NCI-H524 treated with DMSO at 0.1 percent for 48 hours (cell line): ENCODE measurements at regions not wholly inside any gene's neighbourhood (a gene's known extent, or its start where the extent isn't known, plus 50 kb on each side); places are given as distances from the start of the nearest gene placed in this dataset.

Experiments
- DNase-seq: peaks from one replicate; lab custom pipeline; 2025; lab: John Stamatoyannopoulos, UW

DNA sequence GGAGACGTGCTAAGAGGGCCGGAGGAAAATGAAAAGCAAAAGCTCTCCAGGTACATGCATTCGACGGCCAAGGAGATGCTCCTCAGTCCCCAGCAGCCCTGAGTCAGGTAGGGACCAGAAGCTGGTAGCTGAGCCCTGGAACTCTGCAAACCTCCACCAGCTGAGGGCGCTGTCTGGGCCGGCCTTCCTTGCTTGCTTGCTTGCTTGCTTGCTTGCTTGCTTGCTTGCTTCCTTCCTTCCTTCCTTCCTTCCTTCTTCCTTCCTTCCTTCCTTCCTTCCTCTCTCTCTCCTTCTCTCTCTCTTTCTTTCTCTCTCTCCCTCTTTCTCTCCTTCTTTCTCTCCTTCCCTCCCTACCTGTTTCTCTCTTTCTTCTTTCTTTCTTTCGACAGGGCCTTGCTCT, 94.6 kb upstream of the RASGRF1 start:
- DNase-seq, result no peak

- peak; percentile 27 for DNase-seq
Observed at GRCh38 chr15:79184465-79184892, 93.9 kb upstream of the RASGRF1 start.

GRCh38 chr15:79180318-79180717, 89.7 kb upstream of the RASGRF1 start:
- no peak for DNase-seq

DNA sequence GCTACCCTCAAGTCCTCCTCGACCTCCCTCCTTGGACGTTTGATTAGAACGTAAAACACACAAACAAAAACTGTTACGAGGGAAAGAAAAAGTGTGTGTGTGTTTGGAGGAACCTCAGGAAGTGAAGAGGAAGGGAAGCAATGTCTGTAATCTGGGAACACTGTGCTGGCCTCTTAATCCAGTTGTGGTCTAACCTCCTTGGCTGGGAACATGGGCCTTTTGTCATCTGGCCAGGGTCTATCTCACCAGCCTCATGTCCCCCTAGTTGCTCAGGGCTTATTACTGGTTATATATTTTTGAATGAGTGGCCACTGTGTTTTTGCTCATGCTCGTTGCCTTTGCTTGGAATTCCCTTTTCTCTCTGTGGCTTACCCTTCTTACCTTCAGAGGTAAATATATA, 89.0 kb upstream of the RASGRF1 start:
- no peak for DNase-seq

GRCh38 chr15:79179108-79179561, 88.6 kb upstream of the RASGRF1 start:
- DNase-seq, result no peak

DNA sequence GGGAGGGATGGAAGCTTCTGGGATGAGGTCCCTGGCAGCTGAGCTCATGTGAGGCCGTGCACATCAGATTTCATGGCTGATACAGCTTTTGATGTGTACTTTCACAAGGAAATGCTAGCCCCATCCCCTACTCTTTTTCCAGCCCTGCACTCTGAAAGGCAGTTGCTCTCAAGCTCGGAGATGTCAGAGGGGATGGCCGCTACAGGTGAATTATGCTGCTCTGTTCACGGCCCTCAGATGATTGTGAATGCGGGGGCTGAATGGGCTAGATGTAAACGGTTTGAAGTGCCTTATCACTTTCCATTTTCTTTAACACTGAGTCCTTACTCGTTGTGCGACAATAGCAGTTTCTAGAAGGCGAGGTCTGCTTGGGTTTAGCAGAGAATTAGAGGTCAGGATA, 88.0 kb upstream of the RASGRF1 start:
- DNase-seq, result no peak

GRCh38 chr15:79176151-79176550, 85.6 kb upstream of the RASGRF1 start:
- no peak for DNase-seq

DNA sequence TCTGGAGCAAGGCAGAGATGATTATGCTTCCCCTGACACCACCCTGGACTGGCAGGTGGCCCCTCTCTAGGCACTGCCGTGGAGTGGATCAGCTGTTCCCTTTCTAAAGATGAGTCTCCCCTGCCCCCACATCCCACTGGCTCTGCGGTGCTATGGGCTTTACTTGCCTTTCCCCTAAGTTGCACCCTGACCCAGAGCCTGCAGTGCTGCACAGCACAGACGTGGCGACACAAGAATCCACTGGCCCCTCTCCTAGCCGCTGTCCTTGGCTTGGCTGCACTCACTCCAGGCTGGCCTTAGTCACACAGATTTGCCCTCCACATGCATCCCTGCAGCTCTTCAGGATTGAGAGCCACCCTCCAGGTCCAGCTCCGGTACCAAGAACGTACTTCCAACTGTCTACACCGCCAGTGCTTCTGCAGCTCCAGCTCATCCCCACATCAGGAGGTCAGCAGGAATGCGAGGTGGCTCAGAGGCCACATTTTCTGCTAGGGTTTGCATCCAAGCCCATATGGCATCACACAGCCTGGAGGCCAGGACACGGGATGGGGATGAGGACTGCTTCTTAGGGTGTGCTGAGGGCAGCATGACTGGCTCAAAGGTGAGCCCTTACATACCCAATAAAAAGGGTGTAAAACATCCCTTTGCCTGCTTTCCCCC, 82.4 kb upstream of the RASGRF1 start:
- DNase-seq, result peak; percentile 46

- no peak for DNase-seq
Observed at GRCh38 chr15:79172032-79172481, 81.5 kb upstream of the RASGRF1 start.

- DNase-seq, result no peak
Observed at GRCh38 chr15:79171320-79172031, 80.9 kb upstream of the RASGRF1 start.

DNA sequence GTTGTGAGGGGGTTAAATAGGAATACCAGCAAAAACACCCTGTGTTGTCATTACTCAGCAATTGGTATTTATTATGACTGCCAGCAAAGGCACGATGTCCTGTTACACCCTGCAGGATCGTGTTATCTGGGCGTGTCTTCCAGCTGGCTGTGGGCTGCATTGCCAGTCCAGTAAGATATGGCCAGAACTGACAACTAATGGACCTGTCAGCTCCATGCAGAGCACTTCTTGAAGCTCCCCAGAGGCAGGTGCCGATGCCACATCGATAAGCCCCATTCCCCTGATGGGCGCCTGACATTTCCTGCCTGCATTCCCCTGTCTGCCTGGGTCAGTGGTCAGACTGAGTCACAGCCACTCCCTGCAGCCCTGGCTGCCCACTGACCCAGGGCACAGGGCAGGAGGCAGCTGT, 79.7 kb upstream of the RASGRF1 start:
- DNase-seq, result no peak

- no peak for DNase-seq
Observed at GRCh38 chr15:79169526-79170133, 79.0 kb upstream of the RASGRF1 start.

DNA sequence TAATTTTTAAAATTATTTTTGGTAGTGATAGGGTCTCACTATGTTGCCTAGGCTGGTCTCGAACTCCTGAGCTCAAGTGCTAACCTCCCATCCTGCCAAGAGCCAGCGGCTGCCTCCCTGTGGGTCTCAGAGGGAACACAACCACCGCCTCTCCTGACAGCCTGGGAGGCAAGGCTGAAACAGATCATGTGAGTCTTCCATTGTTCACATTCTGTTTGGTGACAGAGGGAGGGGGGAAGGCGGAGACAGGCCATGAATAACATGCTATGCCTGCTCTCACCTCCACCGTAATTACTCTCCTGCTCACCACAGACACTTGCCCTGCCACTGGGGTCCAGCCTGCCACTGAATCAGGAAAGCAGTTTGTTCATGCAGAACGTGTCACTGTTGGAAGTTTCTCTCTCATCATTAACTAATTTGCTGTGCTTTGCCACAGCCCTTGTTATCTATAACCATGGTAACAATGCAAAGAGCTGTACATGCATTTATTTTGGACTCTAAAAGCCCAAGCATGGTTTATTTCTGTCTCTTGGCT, 78.4 kb upstream of the RASGRF1 start:
- DNase-seq, result no peak

DNA sequence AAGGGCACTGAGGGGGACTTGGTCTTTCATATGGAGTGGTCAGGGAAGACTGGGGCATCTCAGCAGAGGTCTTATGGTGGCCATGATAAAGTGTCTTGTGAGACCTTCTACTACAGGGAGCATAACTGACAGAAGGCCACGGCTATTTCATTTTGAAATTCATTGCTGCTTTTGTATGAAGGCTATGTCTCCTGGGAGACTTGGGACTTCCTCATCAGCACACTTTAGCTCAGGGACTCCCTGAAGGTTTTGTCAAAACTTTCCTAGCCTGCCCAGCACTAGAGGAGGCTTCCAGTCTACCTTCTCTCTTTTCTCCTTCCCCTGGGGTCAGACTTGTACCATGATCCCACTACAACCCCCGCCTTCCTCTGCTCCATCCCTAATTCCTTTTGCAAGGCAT, 77.2 kb upstream of the RASGRF1 start:
- no peak for DNase-seq

- DNase-seq, result no peak
Observed at GRCh38 chr15:79166311-79166955, 75.9 kb upstream of the RASGRF1 start.

DNA sequence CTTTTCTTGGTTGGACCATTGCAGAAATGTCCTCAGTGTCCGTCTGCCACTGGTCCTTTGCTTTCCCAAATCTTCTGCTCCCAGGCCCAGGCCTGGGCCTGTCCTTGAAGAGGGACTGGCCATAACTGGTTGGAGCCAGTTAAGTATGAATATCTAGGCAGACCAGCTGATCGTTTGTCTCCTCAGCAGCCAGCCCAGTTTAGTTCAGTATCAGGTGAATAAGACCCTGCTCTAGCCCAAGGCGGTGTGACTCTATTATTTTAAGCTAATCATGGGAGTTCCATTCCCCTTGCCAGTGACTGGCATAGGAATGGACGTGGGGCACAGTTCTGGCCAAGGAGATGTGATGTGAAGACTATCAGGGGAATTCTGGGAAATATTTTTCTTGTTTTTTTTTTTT, 73.9 kb upstream of the RASGRF1 start:
- no peak for DNase-seq

GRCh38 chr15:79164043-79164442, 73.5 kb upstream of the RASGRF1 start:
- no peak for DNase-seq

GRCh38 chr15:79163395-79163794, 72.8 kb upstream of the RASGRF1 start:
- no peak for DNase-seq

GRCh38 chr15:79161837-79162508, 71.4 kb upstream of the RASGRF1 start:
- DNase-seq, result no peak

DNA sequence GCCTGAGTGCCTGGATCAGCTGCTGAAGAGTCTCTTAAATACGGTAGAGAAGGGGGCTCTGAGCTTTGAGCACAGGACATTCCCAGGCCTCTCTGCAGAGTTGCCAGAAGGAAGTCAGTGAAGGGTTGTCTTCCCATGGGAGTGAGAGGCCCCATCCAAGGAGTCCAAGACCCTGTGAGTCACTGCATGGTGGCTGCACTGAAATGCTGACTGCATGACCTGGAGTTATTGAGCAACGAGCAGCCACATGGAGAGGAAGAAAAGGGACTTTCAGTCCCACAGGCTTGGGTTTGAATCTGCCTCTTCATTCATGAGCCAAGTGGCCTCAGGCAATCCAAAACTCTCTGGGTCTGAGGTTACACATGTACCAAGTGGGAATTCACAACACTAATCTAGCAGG, 69.6 kb upstream of the RASGRF1 start:
- no peak for DNase-seq

DNA sequence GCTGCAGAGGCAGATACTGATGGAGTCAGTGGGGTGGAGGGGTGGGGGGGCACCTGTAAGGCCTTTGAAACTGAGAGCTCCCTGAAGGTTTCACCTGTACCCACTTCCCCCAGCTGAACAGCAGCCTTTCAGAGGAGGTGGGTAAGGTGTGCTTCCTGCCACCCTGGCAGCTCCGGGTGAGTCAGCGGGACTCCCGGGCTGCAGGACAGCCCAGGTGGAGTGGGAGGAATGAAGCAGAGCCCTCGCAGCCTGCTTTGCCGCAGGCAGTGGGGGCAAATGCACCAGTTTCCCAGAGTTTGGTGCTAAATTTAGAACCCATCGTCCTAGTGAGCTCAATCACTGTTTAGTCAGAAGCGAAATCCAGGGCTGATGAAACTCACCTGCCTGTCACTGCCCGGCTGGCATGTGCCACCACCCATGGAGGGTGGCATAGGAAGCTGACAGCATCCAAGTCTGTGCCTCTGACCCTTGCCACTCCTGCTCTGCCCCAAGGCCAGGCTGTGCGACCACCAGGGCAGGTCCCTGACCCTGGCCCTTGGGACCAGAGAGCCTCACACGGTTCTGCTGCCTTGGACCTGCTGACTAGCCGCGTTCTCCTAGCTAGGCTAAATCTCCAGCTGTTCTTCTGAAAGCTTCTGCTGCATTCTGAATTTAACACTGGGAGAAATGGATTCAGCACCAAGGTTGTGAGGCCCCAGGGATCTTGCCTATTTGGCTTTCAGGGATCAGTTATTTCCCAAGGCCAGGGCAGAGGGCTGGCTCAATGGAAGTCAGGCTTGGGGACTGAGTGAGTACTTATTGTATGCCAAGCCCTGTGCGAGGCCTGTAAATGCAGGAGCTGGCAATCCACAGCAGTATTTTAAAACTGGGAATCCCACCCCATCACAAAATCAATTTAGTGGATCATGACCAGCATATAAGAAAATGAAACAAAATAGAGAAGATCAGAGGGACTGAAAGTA, 67.3 kb upstream of the RASGRF1 start:
- DNase-seq, result no peak
